KG1 (cell line): ENCODE measurements at regions not wholly inside any gene's neighbourhood (a gene's known extent, or its start where the extent isn't known, plus 50 kb on each side); places are given as distances from the start of the nearest gene placed in this dataset.

ENCODE experiments used
- DNase-seq: peaks from one replicate; lab custom pipeline; 2025; lab: John Stamatoyannopoulos, UW

- DNase-seq, result no peak
Observed at GRCh38 chr17:14813649-14814370, 451.3 kb downstream of the PMP22 start.

GRCh38 chr17:14808425-14808824, 456.7 kb downstream of the PMP22 start:
- DNase-seq, result no peak

- no peak for DNase-seq
Observed at GRCh38 chr17:14805348-14805747, 459.8 kb downstream of the PMP22 start.

GRCh38 chr17:14803826-14804225, 461.3 kb downstream of the PMP22 start:
- DNase-seq, result no peak

- DNase-seq, result no peak
Observed at GRCh38 chr17:14797801-14798200, 467.3 kb downstream of the PMP22 start.

GRCh38 chr17:14797021-14797420, 468.1 kb downstream of the PMP22 start:
- DNase-seq, result no peak

GRCh38 chr17:14794961-14795360, 470.2 kb downstream of the PMP22 start:
- no peak for DNase-seq

GRCh38 chr17:14793237-14793636, 471.9 kb downstream of the PMP22 start:
- DNase-seq, result no peak

GRCh38 chr17:14792746-14793145, 472.4 kb downstream of the PMP22 start:
- no peak for DNase-seq

- DNase-seq, result no peak
Observed at GRCh38 chr17:14791221-14791620, 473.9 kb downstream of the PMP22 start.

- DNase-seq, result peak; percentile 1
Observed at GRCh38 chr17:14790521-14790920, 474.6 kb downstream of the PMP22 start.

- DNase-seq, result no peak
Observed at GRCh38 chr17:14784997-14785696, 480.0 kb downstream of the PMP22 start.

GRCh38 chr17:14781123-14781522, 480.2 kb downstream of the HS3ST3B1 start:
- DNase-seq, result no peak

GRCh38 chr17:14780097-14780651, 479.3 kb downstream of the HS3ST3B1 start:
- no peak for DNase-seq

GRCh38 chr17:14779241-14779640, 478.4 kb downstream of the HS3ST3B1 start:
- DNase-seq, result no peak

- DNase-seq, result no peak
Observed at GRCh38 chr17:14777291-14777690, 476.4 kb downstream of the HS3ST3B1 start.

GRCh38 chr17:14776791-14777190, 475.9 kb downstream of the HS3ST3B1 start:
- no peak for DNase-seq

- DNase-seq, result no peak
Observed at GRCh38 chr17:14775731-14776492, 475.0 kb downstream of the HS3ST3B1 start.

- DNase-seq, result no peak
Observed at GRCh38 chr17:14774774-14775173, 473.9 kb downstream of the HS3ST3B1 start.

GRCh38 chr17:14772776-14773175, 471.9 kb downstream of the HS3ST3B1 start:
- no peak for DNase-seq

GRCh38 chr17:14771543-14771942, 470.7 kb downstream of the HS3ST3B1 start:
- no peak for DNase-seq

- no peak for DNase-seq
Observed at GRCh38 chr17:14768923-14769322, 468.0 kb downstream of the HS3ST3B1 start.
